SH-SY5Y (cell line): ENCODE measurements at regions not wholly inside any gene's neighbourhood (a gene's known extent, or its start where the extent isn't known, plus 50 kb on each side); places are given as distances from the start of the nearest gene placed in this dataset.

Experiments
- GATA2 ChIP-seq: IDR thresholded peaks from 2 replicates; pipeline ENCODE4 v1.6.1; 2011; ENCODE audit warnings: mild to moderate bottlenecking, low read depth, low read length
- GATA3 ChIP-seq: IDR thresholded peaks from 2 replicates; pipeline ENCODE4 v1.6.1; 2011; ENCODE audit warnings: low read depth, mild to moderate bottlenecking, low read length, moderate library complexity

GRCh38 chr9:28656727-28657126 is 1083.4 kb upstream of the C9orf72 start:
- TF ChIP-seq GATA2, result no peak
- no peak for TF ChIP-seq GATA3
